ENCODE measurements at regions not wholly inside any gene's neighbourhood (a gene's known extent, or its start where the extent isn't known, plus 50 kb on each side); places are given as distances from the start of the nearest gene placed in this dataset.

- TF ChIP-seq EZH2 (IDR thresholded peaks at IDR 0.05; ENCODE audit: insufficient read depth, low read length) (no peak), CTCF (IDR thresholded peaks at IDR 0.05; ENCODE audit: insufficient read depth, low read depth, low read length) (no peak)
- no peak overlapping the region for H3K27ac Mint-ChIP-seq (ENCODE audit: unreplicated experiment)
- H3K9me3 Mint-ChIP-seq (ENCODE audit: unreplicated experiment), result no peaks in the 10 kb centered on the region
- no peaks in the 10 kb centered on the region for H3K27me3 ChIP-seq (ENCODE audit: insufficient read depth, low read length)
- H3K4me3 Mint-ChIP-seq (ENCODE audit: unreplicated experiment), result no peak overlapping the region
- H3K79me2 ChIP-seq (ENCODE audit: insufficient read depth, low read length), result no peaks in the 10 kb centered on the region
- no peak overlapping the region for H3K4me3 ChIP-seq (ENCODE audit: insufficient read depth, low read depth, low read length)
- H3K27ac ChIP-seq (ENCODE audit: low read depth, low read length), result no peak overlapping the region
- no peaks in the 10 kb centered on the region for H3K9me3 ChIP-seq (ENCODE audit: insufficient read depth, low read depth, low read length)
- no peak overlapping the region for H3K9ac ChIP-seq (ENCODE audit: low read length)
- DNase-seq (ENCODE audit: low read depth) (no peak), FAIRE-seq (no peak)
- no peaks in the 10 kb centered on the region for H3K36me3 ChIP-seq (ENCODE audit: insufficient read depth, low read length)
- H3K4me2 ChIP-seq (ENCODE audit: low read length), result no peak overlapping the region
- H4K20me1 ChIP-seq (ENCODE audit: insufficient read depth, low read length), result no peaks in the 10 kb centered on the region
- no peaks in the 10 kb centered on the region for H3K27me3 Mint-ChIP-seq (ENCODE audit: low read depth, unreplicated experiment)
- H3K4me1 Mint-ChIP-seq (ENCODE audit: low read depth, unreplicated experiment), result no peaks in the 10 kb centered on the region
- H2AFZ ChIP-seq (ENCODE audit: low read depth, low read length), result no peak overlapping the region
- no peaks in the 10 kb centered on the region for H3K36me3 Mint-ChIP-seq (ENCODE audit: low read depth, unreplicated experiment)
- H3K4me1 ChIP-seq (ENCODE audit: insufficient read depth, low read length), result no peaks in the 10 kb centered on the region
Measured at GRCh38 chr15:47624503-47624902, 92.8 kb upstream of the SEMA6D start.

GRCh38 chr15:47639042-47639441, 78.3 kb upstream of the SEMA6D start:
- FAIRE-seq, result no peak

More at GRCh38 chr15:47639042-47639441, 78.3 kb upstream of the SEMA6D start:
- H2AFZ ChIP-seq (ENCODE audit: low read depth, low read length), result no peak overlapping the region
- peaks cover 5% of the 10 kb centered on the region for H3K27me3 Mint-ChIP-seq (ENCODE audit: low read depth, unreplicated experiment)
- no peak overlapping the region for H3K27ac Mint-ChIP-seq (ENCODE audit: unreplicated experiment)
- no peak overlapping the region for H3K4me3 ChIP-seq (ENCODE audit: insufficient read depth, low read depth, low read length)
- TF ChIP-seq CTCF (IDR thresholded peaks at IDR 0.05; ENCODE audit: insufficient read depth, low read depth, low read length) (no peak), EZH2 (IDR thresholded peaks at IDR 0.05; ENCODE audit: insufficient read depth, low read length) (no peak)
- no peaks in the 10 kb centered on the region for H3K27me3 ChIP-seq (ENCODE audit: insufficient read depth, low read length)
- no peak overlapping the region for H3K9ac ChIP-seq (ENCODE audit: low read length)
- no peaks in the 10 kb centered on the region for H3K4me1 Mint-ChIP-seq (ENCODE audit: low read depth, unreplicated experiment)
- no peaks in the 10 kb centered on the region for H3K4me1 ChIP-seq (ENCODE audit: insufficient read depth, low read length)
- H3K36me3 Mint-ChIP-seq (ENCODE audit: low read depth, unreplicated experiment), result no peaks in the 10 kb centered on the region
- H3K9me3 Mint-ChIP-seq (ENCODE audit: unreplicated experiment), result no peaks in the 10 kb centered on the region
- DNase-seq (ENCODE audit: low read depth), result no peak
- H3K27ac ChIP-seq (ENCODE audit: low read depth, low read length), result no peak overlapping the region
- H3K36me3 ChIP-seq (ENCODE audit: insufficient read depth, low read length), result no peaks in the 10 kb centered on the region
- H4K20me1 ChIP-seq (ENCODE audit: insufficient read depth, low read length), result no peaks in the 10 kb centered on the region
- no peaks in the 10 kb centered on the region for H3K79me2 ChIP-seq (ENCODE audit: insufficient read depth, low read length)
- H3K4me2 ChIP-seq (ENCODE audit: low read length), result no peak overlapping the region
- H3K9me3 ChIP-seq (ENCODE audit: insufficient read depth, low read depth, low read length), result no peaks in the 10 kb centered on the region
- H3K4me3 Mint-ChIP-seq (ENCODE audit: unreplicated experiment), result no peak overlapping the region

All from astrocyte (in vitro differentiated cells and primary cell).